Brain pericyte (primary cell): ENCODE measurements at regions not wholly inside any gene's neighbourhood (a gene's known extent, or its start where the extent isn't known, plus 50 kb on each side); places are given as distances from the start of the nearest gene placed in this dataset.

ENCODE experiments used
- DNase-seq: peaks from one replicate; pipeline ENCODE4 v3.0.0-alpha.2; 2012; ENCODE audit warnings: low read depth, low spot score

GRCh38 chr10:4121502-4122380 is 336.7 kb upstream of the KLF6 start:
- no peak for DNase-seq

GRCh38 chr10:4120096-4120853 is 335.3 kb upstream of the KLF6 start:
- DNase-seq = no peak

GRCh38 chr10:4119107-4119506 is 334.1 kb upstream of the KLF6 start:
- DNase-seq = no peak

GRCh38 chr10:4117604-4118003 is 332.6 kb upstream of the KLF6 start:
- no peak for DNase-seq

GRCh38 chr10:4111643-4112042 is 326.6 kb upstream of the KLF6 start:
- DNase-seq = no peak

DNA sequence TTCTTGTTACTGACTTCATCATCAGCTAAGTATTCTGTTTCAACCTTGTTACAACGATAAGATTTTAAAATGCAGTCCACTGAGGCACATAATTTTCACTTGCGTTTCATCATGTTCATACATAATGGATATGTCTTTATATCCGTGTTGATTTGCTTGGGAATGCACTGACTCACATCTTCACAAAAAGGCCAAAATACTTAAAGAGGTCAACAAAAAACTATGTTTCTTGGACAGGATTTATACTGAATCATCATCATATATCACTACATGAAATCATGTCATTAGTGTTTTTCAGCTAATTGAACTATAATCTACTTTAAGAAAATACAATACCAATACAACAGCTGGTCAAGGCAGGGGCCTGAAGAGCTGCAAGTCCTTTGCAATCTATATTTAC is 324.5 kb upstream of the KLF6 start:
- no peak for DNase-seq

GRCh38 chr10:4108693-4109092 is 323.7 kb upstream of the KLF6 start:
- no peak for DNase-seq

GRCh38 chr10:4107285-4107851 is 322.4 kb upstream of the KLF6 start:
- DNase-seq = no peak

DNA sequence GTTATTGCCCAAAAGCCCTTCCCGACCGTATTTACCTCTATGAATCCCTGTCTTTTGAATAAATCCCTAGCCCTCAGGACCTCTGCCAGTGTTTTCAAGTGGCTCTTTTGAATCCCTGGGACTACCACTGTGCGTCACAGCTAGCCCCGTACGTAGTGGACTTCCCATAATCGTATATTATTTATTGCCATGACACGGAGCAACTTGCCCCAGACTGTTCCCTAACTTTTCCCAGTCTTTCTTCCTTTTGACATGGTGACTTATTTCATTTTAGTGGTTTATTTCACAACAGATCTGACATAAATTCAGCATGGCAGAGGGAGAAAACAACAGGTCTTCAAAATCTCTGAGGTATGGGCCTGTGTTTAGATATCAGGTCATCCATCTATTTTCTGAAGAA is 318.6 kb upstream of the KLF6 start:
- no peak for DNase-seq

- DNase-seq = no peak
Measured at GRCh38 chr10:4102802-4103344, 317.9 kb upstream of the KLF6 start.

DNA sequence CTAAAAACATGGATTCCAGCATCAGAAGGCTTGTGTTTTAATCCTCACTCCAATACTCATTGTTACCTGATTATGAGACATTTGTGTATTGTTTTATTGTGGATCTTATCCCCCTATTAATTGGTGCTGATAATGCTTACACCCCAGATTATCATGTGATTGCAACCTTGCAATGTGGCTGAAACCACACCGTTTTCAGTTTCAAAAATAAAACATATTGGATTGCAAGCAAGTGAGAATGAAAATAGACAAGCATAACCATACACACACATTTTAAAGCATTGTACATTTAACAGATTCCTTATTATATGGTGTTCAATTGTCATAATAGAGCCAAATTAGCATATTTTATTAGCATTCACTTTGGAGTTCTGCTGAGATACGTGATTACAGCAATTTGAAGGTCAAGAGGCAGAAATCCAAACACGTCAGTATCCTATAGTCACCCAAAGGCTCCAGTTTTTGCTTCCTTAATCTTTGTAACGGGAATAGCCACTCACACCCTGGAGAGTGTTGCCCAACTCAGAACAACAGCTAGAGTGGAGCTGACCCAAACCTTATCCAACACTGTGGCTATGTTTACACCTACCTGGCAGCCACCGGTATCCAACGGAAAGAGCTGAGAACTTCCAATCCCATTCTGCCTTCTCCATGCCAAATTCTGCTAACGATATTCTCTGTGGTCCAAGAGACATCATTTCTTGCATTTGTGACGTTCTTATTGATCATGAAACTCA is 317.1 kb upstream of the KLF6 start:
- DNase-seq = no peak

DNA sequence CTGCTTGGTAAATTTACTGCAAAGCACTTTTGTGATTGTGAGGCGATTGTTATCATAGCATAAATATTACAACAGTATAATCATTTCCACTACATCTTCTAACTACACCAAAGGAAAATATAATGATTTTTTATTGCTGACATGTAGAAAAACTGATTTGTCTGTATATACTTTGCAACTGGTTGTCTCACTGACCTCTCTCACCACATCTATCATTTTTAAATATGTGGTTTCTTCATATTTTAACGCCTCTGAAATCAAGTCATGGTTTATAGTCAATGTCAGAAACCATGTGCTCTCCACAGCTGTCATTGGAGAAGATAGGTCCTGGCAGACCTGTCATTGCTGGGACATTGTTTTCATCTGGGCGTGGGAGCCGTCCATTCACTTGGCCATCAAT is 315.4 kb upstream of the KLF6 start:
- DNase-seq = no peak

- no peak for DNase-seq
Measured at GRCh38 chr10:4099202-4099601, 314.2 kb upstream of the KLF6 start.

GRCh38 chr10:4095166-4095917 is 310.3 kb upstream of the KLF6 start:
- DNase-seq = no peak

DNA sequence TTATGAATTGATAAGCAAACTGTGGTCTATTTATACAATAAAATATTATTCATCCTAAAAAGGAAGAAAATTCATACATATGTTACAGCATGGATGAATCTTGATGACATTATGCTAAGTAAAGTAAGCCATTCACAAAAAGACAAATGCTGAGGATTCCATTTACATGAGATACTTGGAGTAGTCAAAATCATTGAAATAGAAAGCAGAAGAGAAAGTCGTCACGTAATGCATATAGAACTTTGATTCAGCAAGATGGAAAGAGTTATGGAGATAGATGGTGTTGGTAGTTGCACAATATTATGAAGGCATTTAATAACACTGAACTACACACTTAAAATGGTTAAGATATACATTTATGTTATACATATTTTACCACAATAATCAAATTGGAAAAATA is 309.7 kb upstream of the KLF6 start:
- no peak for DNase-seq

GRCh38 chr10:4093438-4093837 is 308.4 kb upstream of the KLF6 start:
- DNase-seq = no peak

DNA sequence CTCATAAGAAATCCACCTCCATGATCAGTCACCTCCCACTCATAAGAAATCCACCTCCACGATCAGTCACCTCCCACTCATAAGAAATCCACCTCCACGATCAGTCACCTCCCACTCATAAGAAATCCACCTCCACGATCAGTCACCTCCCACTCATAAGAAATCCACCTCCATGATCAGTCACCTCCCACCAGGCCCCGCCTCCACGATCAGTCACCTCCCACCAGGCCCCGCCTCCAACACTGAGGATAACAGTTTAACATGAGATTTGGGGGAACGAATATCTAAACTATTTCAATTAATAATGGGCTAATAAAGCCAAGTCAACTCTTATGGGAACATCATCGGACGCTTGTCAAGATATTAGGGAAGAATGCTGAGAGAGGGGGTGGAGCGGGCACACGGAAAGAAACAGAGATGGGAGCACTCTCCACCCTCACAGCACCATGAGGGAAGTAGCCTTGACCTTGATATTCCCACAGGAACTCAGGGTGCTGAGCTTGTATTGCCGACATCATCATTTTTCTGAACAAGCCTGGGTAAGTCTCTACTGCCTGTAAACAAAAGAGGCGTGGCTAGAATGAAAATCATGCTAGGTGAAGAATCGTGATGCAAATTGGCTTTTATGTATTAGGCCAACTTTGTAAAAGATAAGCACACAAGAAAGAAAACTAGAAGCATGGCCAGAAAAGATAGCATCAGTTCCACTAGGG is 303.5 kb upstream of the KLF6 start:
- DNase-seq = no peak

- no peak for DNase-seq
Measured at GRCh38 chr10:4086131-4086898, 301.3 kb upstream of the KLF6 start.

DNA sequence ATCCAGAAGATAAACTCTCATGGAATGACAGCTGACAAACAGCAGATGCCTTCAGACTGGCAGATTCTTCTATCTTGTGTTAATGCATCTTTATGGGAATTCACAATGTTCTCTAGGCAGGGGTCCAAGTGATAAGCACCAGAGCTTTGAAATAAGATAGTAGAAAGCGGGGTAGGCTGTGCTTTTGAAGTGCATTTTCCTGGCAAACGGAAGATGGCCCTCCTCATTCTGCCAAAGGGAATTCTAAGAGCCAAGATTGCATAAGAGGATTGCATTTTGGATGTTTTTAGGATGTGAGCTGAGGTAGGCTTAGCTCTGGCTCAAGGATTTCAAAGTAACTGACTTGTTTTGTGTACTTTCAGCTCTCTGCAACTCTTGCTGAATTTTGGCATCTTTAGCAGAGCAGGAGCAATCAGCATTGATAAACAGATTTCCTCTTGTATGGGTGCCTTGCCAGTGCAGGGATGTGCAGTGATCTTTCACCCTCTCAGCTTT is 298.5 kb upstream of the KLF6 start:
- DNase-seq = no peak
